BLaER1 treated with 17β-estradiol and CSF1 and Interleukin-3, amounts not matched to agents 10 nM and 100 nM (cell line): ENCODE measurements at regions not wholly inside any gene's neighbourhood (a gene's known extent, or its start where the extent isn't known, plus 50 kb on each side); places are given as distances from the start of the nearest gene placed in this dataset.
A peak's percentile ranks its signal among the peaks of the same experiment; 100 is the strongest.

Source experiments
- H3K27ac ChIP-seq, 11 experiments: shearing (Covaris generic); formaldehyde crosslinking; 2 replicates each; pipeline ENCODE4 v1.8.1; 2022
- H3K27me3 ChIP-seq, 11 experiments: shearing (Covaris generic); formaldehyde crosslinking; 2 replicates each; pipeline ENCODE4 v1.8.1; 2022
- H3K36me3 ChIP-seq, 11 experiments: shearing (Covaris generic); formaldehyde crosslinking; 2 replicates each; pipeline ENCODE4 v1.8.1; 2022
- H3K4me1 ChIP-seq, 10 experiments: shearing (Covaris generic); formaldehyde crosslinking; 2 replicates each; pipeline ENCODE4 v1.8.1; 2022
- H3K4me2 ChIP-seq, 11 experiments: shearing (Covaris generic); formaldehyde crosslinking; 2 replicates each; pipeline ENCODE4 v1.8.1; 2022
- H3K4me3 ChIP-seq, 10 experiments: shearing (Covaris generic); formaldehyde crosslinking; 2 replicates each; pipeline ENCODE4 v1.8.1; 2022
- H3K9ac ChIP-seq, 11 experiments: shearing (Covaris generic); formaldehyde crosslinking; 2 replicates each; pipeline ENCODE4 v1.8.1; 2022
- H3K9me3 ChIP-seq, 11 experiments: shearing (Covaris generic); formaldehyde crosslinking; replicated peaks in 1 of 11; 2 replicates each; pipeline ENCODE4 v1.8.1; 2022
- H4K20me1 ChIP-seq, 11 experiments: shearing (Covaris generic); formaldehyde crosslinking; 2 replicates each; pipeline ENCODE4 v1.8.1; 2022
- Cebpa-rat ChIP-seq, 11 experiments: shearing (Covaris generic); IDR thresholded peaks; 2 replicates each; pipeline ENCODE4 v1.8.1; 2022

- Histone ChIP-seq H4K20me1 (no peaks in the 10 kb centered on the region; a peak in 1 of 22 replicates), H3K4me3 (no peak overlapping the region), H3K4me1 (peaks cover 0 to 2% (median under 1%) of the 10 kb centered on the region in 10 experiments; a peak in 11 of 20 replicates)
These were observed 129.7 kb upstream of the TMPO start for GRCh38 chr12:98385641-98386040.

GRCh38 chr12:98387444-98387843 is 127.9 kb upstream of the TMPO start:
- no peak overlapping the region for H3K4me3 ChIP-seq
- H3K27ac ChIP-seq: no peak overlapping the region
- no peaks in the 10 kb centered on the region; a peak in 1 of 22 replicates for H4K20me1 ChIP-seq
- H3K27me3 ChIP-seq: no peaks in the 10 kb centered on the region
- H3K4me1 ChIP-seq: peaks cover 12 to 20% (median 19%) of the 10 kb centered on the region in 10 experiments; a peak in 19 of 20 replicates
- TF ChIP-seq Cebpa-rat (IDR thresholded peaks at IDR 0.05): no peak
- no peak overlapping the region for H3K4me2 ChIP-seq
- H3K9me3 ChIP-seq: peaks cover 0 to 4% (median 0%) of the 10 kb centered on the region in 11 experiments; a peak in 3 of 22 replicates
- H3K9ac ChIP-seq: no peak overlapping the region
- H3K36me3 ChIP-seq: peaks cover 0 to 3% (median 0%) of the 10 kb centered on the region in 11 experiments; a peak in 1 of 22 replicates

More at GRCh38 chr12:98385641-98386040, 129.7 kb upstream of the TMPO start:
- Histone ChIP-seq H3K9ac (no peak overlapping the region), H3K4me2 (no peak overlapping the region), H3K9me3 (peaks cover 0 to 4% (median 0%) of the 10 kb centered on the region in 11 experiments; a peak in 3 of 22 replicates), H3K27me3 (no peaks in the 10 kb centered on the region), H3K27ac (no peak overlapping the region), H3K36me3 (peaks cover 0 to 3% (median 0%) of the 10 kb centered on the region in 11 experiments; a peak in 1 of 22 replicates)
- TF ChIP-seq Cebpa-rat (IDR thresholded peaks at IDR 0.05): no peak

GRCh38 chr12:98388126-98388525 is 127.3 kb upstream of the TMPO start:
- H3K27ac ChIP-seq: no peak overlapping the region
- H3K36me3 ChIP-seq: peaks cover 0 to 3% (median 0%) of the 10 kb centered on the region in 11 experiments; a peak in 1 of 22 replicates
- H3K9me3 ChIP-seq: peaks cover 0 to 4% (median 0%) of the 10 kb centered on the region in 11 experiments; a peak in 3 of 22 replicates
- H4K20me1 ChIP-seq: no peaks in the 10 kb centered on the region; a peak in 1 of 22 replicates
- H3K27me3 ChIP-seq: no peaks in the 10 kb centered on the region
- no peak overlapping the region for H3K4me2 ChIP-seq
- H3K4me1 ChIP-seq: peaks cover 12 to 27% (median 25%) of the 10 kb centered on the region in 10 experiments; a peak in 19 of 20 replicates
- no peak overlapping the region for H3K9ac ChIP-seq
- H3K4me3 ChIP-seq: no peak overlapping the region
- TF ChIP-seq Cebpa-rat (IDR thresholded peaks at IDR 0.05): no peak

- no peak for TF ChIP-seq Cebpa-rat (IDR thresholded peaks at IDR 0.05)
- Histone ChIP-seq H3K27ac (no peak overlapping the region), H3K9ac (no peak overlapping the region), H3K4me2 (no peak overlapping the region), H3K27me3 (no peaks in the 10 kb centered on the region), H3K9me3 (peaks cover 0 to 4% (median 0%) of the 10 kb centered on the region in 11 experiments; a peak in 1 of 22 replicates), H4K20me1 (no peaks in the 10 kb centered on the region), H3K4me1 (peaks cover 12 to 33% (median 25%) of the 10 kb centered on the region in 10 experiments; a peak in 19 of 20 replicates), H3K36me3 (peaks cover 0 to 2% (median 0%) of the 10 kb centered on the region in 11 experiments; a peak in 1 of 22 replicates), H3K4me3 (no peak overlapping the region)
These were observed 125.8 kb upstream of the TMPO start for GRCh38 chr12:98389593-98389992.

- Histone ChIP-seq H4K20me1 (no peaks in the 10 kb centered on the region), H3K36me3 (no peaks in the 10 kb centered on the region), H3K9me3 (no peaks in the 10 kb centered on the region), H3K9ac (peak overlapping the region; percentile 6 to 67 (median 52); a peak in 20 of 22 replicates), H3K27ac (peak overlapping the region in 10 of 11 experiments; percentile 5 to 63 (median 43); a peak in 18 of 22 replicates), H3K4me1 (peaks cover 56 to 84% (median 74%) of the 10 kb centered on the region in 10 experiments), H3K4me2 (peak overlapping the region; percentile 75 to 91 (median 81)), H3K4me3 (peak overlapping the region; percentile 40 to 64 (median 50); a peak in 17 of 20 replicates), H3K27me3 (no peaks in the 10 kb centered on the region)
- no peak for TF ChIP-seq Cebpa-rat (IDR thresholded peaks at IDR 0.05)
These were observed 117.9 kb upstream of the TMPO start for GRCh38 chr12:98397323-98398105.

GRCh38 chr12:98399532-98399931 is 115.9 kb upstream of the TMPO start:
- Histone ChIP-seq H3K27ac (peak overlapping the region in 10 of 11 experiments; percentile 16 to 77 (median 68); a peak in 20 of 22 replicates), H3K9me3 (peaks cover 0 to 4% (median under 1%) of the 10 kb centered on the region in 11 experiments; a peak in 3 of 22 replicates), H3K36me3 (no peaks in the 10 kb centered on the region), H3K4me1 (peaks cover 69 to 91% (median 85%) of the 10 kb centered on the region in 10 experiments), H3K9ac (peak overlapping the region in 10 of 11 experiments; percentile 7 to 58 (median 26); a peak in 12 of 22 replicates), H3K4me2 (peak overlapping the region; percentile 60 to 88 (median 81)), H4K20me1 (no peaks in the 10 kb centered on the region), H3K27me3 (no peaks in the 10 kb centered on the region), H3K4me3 (peak overlapping the region in 2 of 10 experiments; percentile 17 to 20; a peak in 4 of 20 replicates)
- TF ChIP-seq Cebpa-rat (IDR thresholded peaks at IDR 0.05): no peak

- Histone ChIP-seq H3K36me3 (peaks cover 0 to 6% (median 0%) of the 10 kb centered on the region in 11 experiments; a peak in 1 of 22 replicates), H3K9me3 (peaks cover 0 to 19% (median 11%) of the 10 kb centered on the region in 11 experiments; a peak in 14 of 22 replicates), H4K20me1 (no peaks in the 10 kb centered on the region), H3K27me3 (no peaks in the 10 kb centered on the region), H3K4me3 (no peak overlapping the region; a peak in 1 of 20 replicates), H3K27ac (peak overlapping the region in 10 of 11 experiments; percentile 21 to 77 (median 59); a peak in 17 of 22 replicates), H3K4me2 (peak overlapping the region; percentile 60 to 86 (median 78)), H3K4me1 (peaks cover 62 to 93% (median 82%) of the 10 kb centered on the region in 10 experiments), H3K9ac (peak overlapping the region in 8 of 11 experiments; percentile 8 to 42 (median 18); a peak in 9 of 22 replicates)
- TF ChIP-seq Cebpa-rat (IDR thresholded peaks at IDR 0.05): no peak
These were observed 114.0 kb upstream of the TMPO start for GRCh38 chr12:98401427-98401826.

GRCh38 chr12:98402091-98402490 is 113.3 kb upstream of the TMPO start:
- Histone ChIP-seq H3K27ac (peak overlapping the region in 4 of 11 experiments; percentile 12 to 77 (median 64); a peak in 5 of 22 replicates), H3K27me3 (no peaks in the 10 kb centered on the region), H3K36me3 (peaks cover 0 to 6% (median 0%) of the 10 kb centered on the region in 11 experiments; a peak in 6 of 22 replicates), H3K4me3 (no peak overlapping the region), H3K9me3 (peaks cover 1 to 22% (median 14%) of the 10 kb centered on the region in 11 experiments), H3K4me1 (peaks cover 62 to 88% (median 76%) of the 10 kb centered on the region in 10 experiments), H3K4me2 (peak overlapping the region; percentile 60 to 86 (median 78); a peak in 21 of 22 replicates), H3K9ac (no peak overlapping the region), H4K20me1 (no peaks in the 10 kb centered on the region)
- TF ChIP-seq Cebpa-rat (IDR thresholded peaks at IDR 0.05): no peak
